Ovary (tissue), 7 donors: ENCODE measurements at regions not wholly inside any gene's neighbourhood (a gene's known extent, or its start where the extent isn't known, plus 50 kb on each side); places are given as distances from the start of the nearest gene placed in this dataset.

ENCODE experiments used
- DNase-seq, 5 donors: peaks; one replicate each; pipeline ENCODE4 v3.0.0-alpha.2; 2019 to 2020
- H3K27ac ChIP-seq, 2 donors: fragments of 200-600 bp; one replicate each; pipeline versions ENCODE4 v1.5.1 to v1.8.0; 2019 to 2022
- H3K27me3 ChIP-seq: fragments of 200-600 bp; one replicate; pipeline ENCODE4 v1.8.0; 2022
- H3K36me3 ChIP-seq: fragments of 200-600 bp; sonication (generic); one replicate; pipeline ENCODE4 v1.5.1; 2019
- H3K4me1 ChIP-seq: one replicate; pipeline ENCODE4 v1.8.1; 2013; ENCODE audit warnings: mild to moderate bottlenecking, moderate library complexity; ENCODE audit not compliant: insufficient read depth
- H3K4me3 ChIP-seq: fragments of 200-600 bp; sonication (generic); one replicate; pipeline ENCODE4 v1.5.1; 2017
- H3K9me3 ChIP-seq, 2 donors: fragments of 200-600 bp in 1 of 2; sonication (generic) in 1 of 2; one replicate each; pipeline versions ENCODE4 v1.5.1 to v1.8.1; 2013 to 2019; ENCODE audit warnings: mild to moderate bottlenecking in 1 of 2, moderate library complexity in 1 of 2
- CTCF ChIP-seq, 3 donors: fragments of 450-650 bp in 2 of 3; fragments of 200-600 bp in 1 of 3; IDR thresholded peaks; one replicate each; pipeline versions ENCODE4 v1.5.1 to v1.8.0; 2016 to 2022; ENCODE audit warnings: antibody characterized with exemption in 3 of 3, mild to moderate bottlenecking in 1 of 3
- EP300 ChIP-seq: sonication (generic); formaldehyde crosslinking; IDR thresholded peaks from one replicate; pipeline ENCODE4 v1.6.1; 2017; ENCODE audit warnings: antibody characterized with exemption
- POLR2A ChIP-seq: fragments of 450-650 bp; IDR thresholded peaks from one replicate; pipeline ENCODE4 v1.6.1; 2017; ENCODE audit warnings: antibody characterized with exemption, mild to moderate bottlenecking, moderate library complexity
- WGBS, 3 donors: extraction: QIAGEN DNeasy Blood & Tissue Kit in 1 of 3; methylation state at CpG; one replicate each; pipeline versions ENCODE4 v1.1.5 to v1.1.7; 2013 to 2017; 5-methylcytosine and 5-hydroxymethylcytosine counted together
- intact Hi-C, 4 donors: fragments of 100-400 bp; cut with DNase I; formaldehyde crosslinking; loops; one replicate each; pipeline versions ENCODE4 v1.11.0 to v1.15.1; 2022 to 2023
- donor health status: DM: no; HTN: no; CAD: no; lungs with moderate emphysema.
- donor health status: DM: no; HTN: no; CAD: no.
- donor health status: Bipolar disorder and iron deficiency.
- donor health status: DM: no; HTN: no; CAD: no.
- donor health status: DM: yes; HTN: yes; CAD: no.

- H3K4me1 ChIP-seq = no peaks in the 10 kb centered on the region
- intact Hi-C loops = no loop called here
- DNase-seq = no peak
These were observed 212.5 kb upstream of the DKK2 start for GRCh38 chr4:107248571-107248970.

GRCh38 chr4:107247738-107248137, 211.6 kb upstream of the DKK2 start:
- Histone ChIP-seq H3K36me3 (no peaks in the 10 kb centered on the region), H3K4me1 (no peaks in the 10 kb centered on the region), H3K4me3 (no peak overlapping the region), H3K27ac (no peak overlapping the region), H3K9me3 (no peaks in the 10 kb centered on the region), H3K27me3 (no peaks in the 10 kb centered on the region)
- intact Hi-C loops = no loop called here
- no peak for DNase-seq
- WGBS, 3 donors = 1 to 6% (median 5%) methylated on average over 1 of the region's 1 CpG
- TF ChIP-seq POLR2A = no peak
- TF ChIP-seq CTCF (IDR thresholded peaks at IDR 0.05) = no peak
- TF ChIP-seq EP300 = no peak

More at GRCh38 chr4:107248571-107248970, 212.5 kb upstream of the DKK2 start:
- no peaks in the 10 kb centered on the region for H3K36me3 ChIP-seq
- H3K9me3 ChIP-seq = no peaks in the 10 kb centered on the region
- no peak for TF ChIP-seq CTCF (IDR thresholded peaks at IDR 0.05)
- TF ChIP-seq EP300 = no peak
- no peak for TF ChIP-seq POLR2A
- no peak overlapping the region for H3K4me3 ChIP-seq
- WGBS, 3 donors = 63 to 72% (median 64%) methylated on average over 3 of the region's 3 CpGs
- no peak overlapping the region for H3K27ac ChIP-seq
- no peaks in the 10 kb centered on the region for H3K27me3 ChIP-seq

- no peaks in the 10 kb centered on the region for H3K9me3 ChIP-seq
- intact Hi-C loops = no loop called here
- H3K27ac ChIP-seq = no peak overlapping the region
- H3K27me3 ChIP-seq = no peaks in the 10 kb centered on the region
- no peaks in the 10 kb centered on the region for H3K4me1 ChIP-seq
- DNase-seq = no peak
- no peaks in the 10 kb centered on the region for H3K36me3 ChIP-seq
- 74 to 93% (median 80%) methylated on average over 1 of the region's 1 CpG for WGBS, 3 donors
- H3K4me3 ChIP-seq = no peak overlapping the region
- TF ChIP-seq EP300 (no peak), CTCF (IDR thresholded peaks at IDR 0.05) (no peak), POLR2A (no peak)
These were observed 210.6 kb upstream of the DKK2 start for GRCh38 chr4:107246761-107247160.

- WGBS, 3 donors = 3 to 14% (median 7%) methylated on average over 4 of the region's 4 CpGs
- TF ChIP-seq CTCF (IDR thresholded peaks at IDR 0.05) = no peak
- H3K9me3 ChIP-seq = no peaks in the 10 kb centered on the region
- intact Hi-C loops = no loop called here
- no peaks in the 10 kb centered on the region for H3K27me3 ChIP-seq
- no peak overlapping the region for H3K27ac ChIP-seq
- H3K36me3 ChIP-seq = no peaks in the 10 kb centered on the region
- H3K4me3 ChIP-seq = no peak overlapping the region
- DNase-seq = no peak
- H3K4me1 ChIP-seq = no peaks in the 10 kb centered on the region
These were observed 207.1 kb upstream of the DKK2 start for GRCh38 chr4:107243141-107243781.
